SK-N-SH (cell line): ENCODE measurements at regions not wholly inside any gene's neighbourhood (a gene's known extent, or its start where the extent isn't known, plus 50 kb on each side); places are given as distances from the start of the nearest gene placed in this dataset.

ENCODE experiments used
- GATA2 ChIP-seq: sonication (generic); formaldehyde crosslinking; IDR thresholded peaks from 2 replicates; pipeline ENCODE4 v1.5.0; 2020; ENCODE audit warnings: mild to moderate bottlenecking, missing genetic modification reagents
- JUND ChIP-seq: IDR thresholded peaks from 2 replicates; pipeline ENCODE4 v1.4.0; 2012
- POLR2AphosphoS5 ChIP-seq: IDR thresholded peaks from 2 replicates; pipeline ENCODE4 v1.6.1; 2012; ENCODE audit warnings: low read depth, low read length
- RXRA ChIP-seq: IDR thresholded peaks from 2 replicates; pipeline ENCODE4 v1.4.0; 2012; ENCODE audit warnings: low read depth, mild to moderate bottlenecking, borderline replicate concordance
- TF ChIP-seq, protein P1 (sequence below): fragments of 200-600 bp; sonication (generic); IDR thresholded peaks from 2 replicates; pipeline ENCODE4 v1.6.1; 2017; ENCODE audit warnings: antibody characterized with exemption, mild to moderate bottlenecking, moderate library complexity

- TF ChIP-seq GATA2 (CRISPR knock-in tag) = no peak
- TF ChIP-seq JUND = no peak
- TF ChIP-seq RXRA = no peak
- TF ChIP-seq POLR2AphosphoS5 = no peak
- TF ChIP-seq, protein P1, sequence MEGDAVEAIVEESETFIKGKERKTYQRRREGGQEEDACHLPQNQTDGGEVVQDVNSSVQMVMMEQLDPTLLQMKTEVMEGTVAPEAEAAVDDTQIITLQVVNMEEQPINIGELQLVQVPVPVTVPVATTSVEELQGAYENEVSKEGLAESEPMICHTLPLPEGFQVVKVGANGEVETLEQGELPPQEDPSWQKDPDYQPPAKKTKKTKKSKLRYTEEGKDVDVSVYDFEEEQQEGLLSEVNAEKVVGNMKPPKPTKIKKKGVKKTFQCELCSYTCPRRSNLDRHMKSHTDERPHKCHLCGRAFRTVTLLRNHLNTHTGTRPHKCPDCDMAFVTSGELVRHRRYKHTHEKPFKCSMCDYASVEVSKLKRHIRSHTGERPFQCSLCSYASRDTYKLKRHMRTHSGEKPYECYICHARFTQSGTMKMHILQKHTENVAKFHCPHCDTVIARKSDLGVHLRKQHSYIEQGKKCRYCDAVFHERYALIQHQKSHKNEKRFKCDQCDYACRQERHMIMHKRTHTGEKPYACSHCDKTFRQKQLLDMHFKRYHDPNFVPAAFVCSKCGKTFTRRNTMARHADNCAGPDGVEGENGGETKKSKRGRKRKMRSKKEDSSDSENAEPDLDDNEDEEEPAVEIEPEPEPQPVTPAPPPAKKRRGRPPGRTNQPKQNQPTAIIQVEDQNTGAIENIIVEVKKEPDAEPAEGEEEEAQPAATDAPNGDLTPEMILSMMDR = no peak
Observed at GRCh38 chr4:33940281-33940680, 2304.0 kb downstream of the ARAP2 start.
